AG09309 (cell line): ENCODE measurements at regions not wholly inside any gene's neighbourhood (a gene's known extent, or its start where the extent isn't known, plus 50 kb on each side); places are given as distances from the start of the nearest gene placed in this dataset.
A peak's percentile ranks its signal among the peaks of the same experiment; 100 is the strongest.
"Not testable (repeated sequence)": the region's sequence is repeated elsewhere in the genome, so short reads cannot be mapped to it uniquely, and the experiment has no call there.

ENCODE experiments used
- DNase-seq: peaks from one replicate; pipeline ENCODE4 v3.0.0-alpha.2; 2010; ENCODE audit warnings: low read depth
- H3K4me3 ChIP-seq: 2 replicates; pipeline ENCODE4 v1.5.1; 2011; ENCODE audit warnings: mild to moderate bottlenecking, low read depth, low read length, moderate library complexity; ENCODE audit not compliant: control insufficient read depth
- TF ChIP-seq, protein P1 (sequence below): IDR thresholded peaks from 2 replicates; pipeline ENCODE4 v1.5.1; 2011; ENCODE audit warnings: mild to moderate bottlenecking, low read depth, low read length, inconsistent platforms; ENCODE audit not compliant: insufficient read depth, control insufficient read depth; ENCODE audit errors: missing control alignments

DNA sequence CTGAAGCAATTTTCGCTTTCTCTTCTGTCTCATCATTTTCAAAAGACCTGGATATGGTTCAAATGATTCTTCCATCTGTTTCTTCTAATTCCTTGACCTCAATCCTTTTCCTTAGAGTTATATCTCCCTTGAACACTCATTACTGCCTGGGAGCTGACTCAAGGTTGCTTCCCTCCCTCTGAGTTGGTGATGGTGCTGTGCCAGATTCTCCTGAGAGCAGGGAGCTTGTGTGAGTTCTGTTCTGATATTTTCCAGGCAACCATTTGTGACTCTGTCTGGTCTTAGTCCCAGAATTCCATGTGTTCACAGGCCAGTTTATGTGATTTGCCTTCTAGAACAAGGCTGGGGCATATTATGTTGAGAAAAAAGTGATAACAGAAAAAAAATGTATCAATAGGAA is 505.1 kb upstream of the SYT1 start:
- TF ChIP-seq, protein P1, sequence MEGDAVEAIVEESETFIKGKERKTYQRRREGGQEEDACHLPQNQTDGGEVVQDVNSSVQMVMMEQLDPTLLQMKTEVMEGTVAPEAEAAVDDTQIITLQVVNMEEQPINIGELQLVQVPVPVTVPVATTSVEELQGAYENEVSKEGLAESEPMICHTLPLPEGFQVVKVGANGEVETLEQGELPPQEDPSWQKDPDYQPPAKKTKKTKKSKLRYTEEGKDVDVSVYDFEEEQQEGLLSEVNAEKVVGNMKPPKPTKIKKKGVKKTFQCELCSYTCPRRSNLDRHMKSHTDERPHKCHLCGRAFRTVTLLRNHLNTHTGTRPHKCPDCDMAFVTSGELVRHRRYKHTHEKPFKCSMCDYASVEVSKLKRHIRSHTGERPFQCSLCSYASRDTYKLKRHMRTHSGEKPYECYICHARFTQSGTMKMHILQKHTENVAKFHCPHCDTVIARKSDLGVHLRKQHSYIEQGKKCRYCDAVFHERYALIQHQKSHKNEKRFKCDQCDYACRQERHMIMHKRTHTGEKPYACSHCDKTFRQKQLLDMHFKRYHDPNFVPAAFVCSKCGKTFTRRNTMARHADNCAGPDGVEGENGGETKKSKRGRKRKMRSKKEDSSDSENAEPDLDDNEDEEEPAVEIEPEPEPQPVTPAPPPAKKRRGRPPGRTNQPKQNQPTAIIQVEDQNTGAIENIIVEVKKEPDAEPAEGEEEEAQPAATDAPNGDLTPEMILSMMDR, result no peak
- DNase-seq, result peak; percentile 16
- H3K4me3 ChIP-seq, result no peak overlapping the region

DNA sequence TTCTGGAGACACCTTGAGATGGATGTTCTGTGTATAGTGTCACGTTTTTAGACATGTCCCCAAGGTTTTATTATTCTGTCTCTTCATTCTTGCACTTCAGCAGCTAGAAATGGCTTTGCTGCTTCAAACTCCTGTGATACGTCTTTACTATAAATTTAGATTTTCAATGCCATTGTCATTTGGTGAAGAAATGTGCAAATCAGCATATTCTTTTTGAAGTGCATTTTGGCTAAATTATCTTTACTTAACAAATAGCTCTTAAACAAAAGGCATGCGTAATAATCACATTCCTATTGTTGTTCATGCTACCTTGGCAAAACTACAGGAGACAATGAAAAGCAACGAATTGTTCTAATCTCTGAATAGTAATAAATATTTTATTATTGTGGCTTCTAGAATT is 502.9 kb upstream of the SYT1 start:
- TF ChIP-seq, protein P1, result no peak
- H3K4me3 ChIP-seq, result no peak overlapping the region
- no peak for DNase-seq

DNA sequence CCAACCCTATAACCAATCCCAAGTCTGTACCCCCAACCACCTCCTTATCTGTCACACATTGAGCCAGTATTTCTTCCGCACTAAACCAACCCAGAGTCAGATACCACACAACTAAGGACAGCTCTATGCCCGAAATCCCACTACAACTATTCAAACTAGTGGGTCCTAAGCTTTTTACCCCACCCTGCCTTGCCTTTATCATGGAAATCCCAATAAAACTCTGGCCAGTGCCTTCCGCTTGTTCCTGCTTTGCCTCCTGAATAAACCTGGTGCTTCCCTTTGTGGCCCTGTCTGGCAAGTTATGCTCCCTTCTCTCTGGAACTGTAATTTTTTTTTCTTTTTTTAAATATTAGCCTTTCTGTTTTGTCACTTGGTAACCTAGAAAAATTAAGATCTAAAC is 493.3 kb upstream of the SYT1 start:
- DNase-seq, result no peak
- TF ChIP-seq, protein P1, result no peak
- no peak overlapping the region for H3K4me3 ChIP-seq

DNA sequence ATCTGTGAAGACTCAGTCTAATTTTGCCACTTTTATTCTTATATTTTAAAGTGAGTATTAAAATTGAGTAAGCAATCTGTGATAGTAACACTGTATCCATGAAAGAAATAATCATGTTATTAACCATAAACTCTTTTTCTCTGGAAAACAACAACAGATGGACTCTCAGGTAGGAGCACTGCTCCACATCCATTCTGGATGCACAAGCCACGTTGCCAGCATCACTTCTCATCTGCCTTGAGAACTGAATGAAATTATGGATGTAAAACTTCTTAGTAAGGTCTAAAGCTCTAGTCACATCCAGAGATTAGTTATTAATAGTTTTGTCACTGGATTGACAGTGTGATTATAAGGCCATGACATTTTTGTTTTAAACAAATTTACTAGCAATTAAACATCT is 489.1 kb upstream of the SYT1 start:
- TF ChIP-seq, protein P1, result no peak
- no peak overlapping the region for H3K4me3 ChIP-seq
- DNase-seq, result no peak

DNA sequence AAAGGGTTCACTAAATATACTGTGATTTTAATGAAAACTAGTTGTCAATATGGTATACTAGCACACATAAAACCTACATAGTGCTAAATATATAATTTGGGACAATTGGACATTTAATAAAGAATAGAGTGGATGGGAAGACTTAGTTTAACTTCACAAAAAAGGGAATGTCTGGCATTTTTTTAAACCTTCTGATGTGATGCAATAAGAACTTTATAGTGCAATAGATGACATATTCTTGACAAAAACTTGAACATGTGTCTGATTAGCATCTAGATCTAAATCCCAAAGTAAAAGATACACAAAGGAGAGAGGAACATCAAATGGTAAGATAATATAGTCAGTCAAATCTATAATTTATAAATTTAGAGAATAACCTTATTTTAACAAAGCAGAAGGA is 488.3 kb upstream of the SYT1 start:
- no peak overlapping the region for H3K4me3 ChIP-seq
- TF ChIP-seq, protein P1, result no peak
- no peak for DNase-seq

DNA sequence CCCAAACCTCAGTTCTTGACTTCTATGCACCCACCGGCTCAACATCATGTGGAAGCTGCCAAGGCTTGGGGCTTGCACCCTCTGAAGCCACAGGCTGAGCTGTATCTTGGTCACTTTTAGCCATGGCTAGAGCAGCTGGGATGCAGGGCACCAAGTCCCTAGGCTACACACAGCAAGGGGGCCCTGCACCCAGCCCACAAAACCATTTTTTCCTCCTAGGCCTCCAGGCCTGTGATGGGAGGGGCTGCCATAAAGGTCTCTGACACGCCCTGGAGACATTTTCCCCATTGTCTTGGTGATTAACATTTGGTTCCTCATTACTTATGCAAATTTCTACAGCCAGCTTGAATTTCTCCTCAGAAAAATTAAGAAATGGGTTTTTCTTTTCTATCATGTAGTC is 485.5 kb upstream of the SYT1 start:
- DNase-seq, result not testable (repeated sequence)

DNA sequence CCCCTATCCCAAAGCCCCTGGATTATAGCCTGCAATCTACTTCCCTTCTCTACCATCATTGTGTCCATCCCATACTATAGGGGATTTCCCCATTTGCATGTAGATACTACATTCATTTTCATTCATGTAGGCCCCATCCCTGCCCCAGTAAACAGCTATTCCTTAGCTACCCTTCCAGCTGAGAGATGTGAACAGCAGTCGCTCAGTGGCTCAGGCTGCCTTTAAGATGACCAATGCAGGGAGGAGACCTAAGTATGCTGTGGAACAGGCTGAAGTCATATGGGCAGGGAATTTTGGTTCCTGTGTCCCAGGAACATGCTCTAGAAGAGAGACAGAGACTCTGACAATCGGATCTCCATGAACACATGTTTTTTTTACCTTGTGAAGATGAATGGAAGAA is 481.2 kb upstream of the SYT1 start:
- TF ChIP-seq, protein P1, result no peak
- DNase-seq, result no peak
- H3K4me3 ChIP-seq, result no peak overlapping the region

More for the DNA sequence above, 485.5 kb upstream of the SYT1 start:
- H3K4me3 ChIP-seq, result not testable (repeated sequence)
